Esophagus muscularis mucosa (tissue), 3 donors: ENCODE measurements at regions not wholly inside any gene's neighbourhood (a gene's known extent, or its start where the extent isn't known, plus 50 kb on each side); places are given as distances from the start of the nearest gene placed in this dataset.

ENCODE experiments used
- CTCF ChIP-seq, 3 experiments: fragments of 200-600 bp in 2 of 3; fragments of 450-650 bp in 1 of 3; sonication (generic) in 2 of 3; IDR thresholded peaks; one replicate each; pipeline ENCODE4 v1.5.1; 2017 to 2019; ENCODE audit warnings: antibody characterized with exemption in 3 of 3, mild to moderate bottlenecking in 2 of 3, moderate library complexity in 1 of 3
- POLR2A ChIP-seq: fragments of 450-650 bp; IDR thresholded peaks from one replicate; pipeline ENCODE4 v1.6.1; 2017; ENCODE audit warnings: antibody characterized with exemption, moderate library complexity, mild to moderate bottlenecking, low read depth

- no peak for TF ChIP-seq CTCF (IDR thresholded peaks at IDR 0.05)
- no peak for TF ChIP-seq POLR2A
These were observed 94.1 kb upstream of the FST start for GRCh38 chr5:53386341-53386740.
